ENCODE measurements at regions not wholly inside any gene's neighbourhood (a gene's known extent, or its start where the extent isn't known, plus 50 kb on each side); places are given as distances from the start of the nearest gene placed in this dataset.

GRCh38 chr6:148212366-148212765 is 130.3 kb upstream of the SASH1 start:
- Histone ChIP-seq H3K27me3 (peaks cover 28% of the 10 kb centered on the region), H3K36me3 (no peaks in the 10 kb centered on the region), H3K9me3 (no peaks in the 10 kb centered on the region), H3K27ac (no peak overlapping the region), H3K4me3 (ENCODE audit: low read depth in 1 of 2, low read length in 1 of 2) (no peak overlapping the region), H3K4me1 (ENCODE audit: control insufficient read depth in 1 of 2, insufficient read depth in 1 of 2, low read depth in 1 of 2, low read length in 1 of 2) (no peaks in the 10 kb centered on the region)
- no peak for TF ChIP-seq CTCF (IDR thresholded peaks at IDR 0.05)

GRCh38 chr6:148213366-148213765 is 129.3 kb upstream of the SASH1 start:
- Histone ChIP-seq H3K27ac (no peak overlapping the region), H3K36me3 (no peaks in the 10 kb centered on the region), H3K4me3 (ENCODE audit: low read depth in 1 of 2, low read length in 1 of 2) (no peak overlapping the region), H3K27me3 (peaks cover 21% of the 10 kb centered on the region), H3K9me3 (no peaks in the 10 kb centered on the region), H3K4me1 (ENCODE audit: control insufficient read depth in 1 of 2, insufficient read depth in 1 of 2, low read depth in 1 of 2, low read length in 1 of 2) (no peaks in the 10 kb centered on the region)
- no peak for TF ChIP-seq CTCF (IDR thresholded peaks at IDR 0.05)

GRCh38 chr6:148214667-148215066 is 128.0 kb upstream of the SASH1 start:
- H3K4me1 ChIP-seq (ENCODE audit: control insufficient read depth in 1 of 2, insufficient read depth in 1 of 2, low read depth in 1 of 2, low read length in 1 of 2) = no peaks in the 10 kb centered on the region
- TF ChIP-seq CTCF (IDR thresholded peaks at IDR 0.05) = no peak
- no peak overlapping the region for H3K27ac ChIP-seq
- no peaks in the 10 kb centered on the region for H3K9me3 ChIP-seq
- no peak overlapping the region for H3K4me3 ChIP-seq (ENCODE audit: low read depth in 1 of 2, low read length in 1 of 2)
- peaks cover 10% of the 10 kb centered on the region for H3K27me3 ChIP-seq
- no peaks in the 10 kb centered on the region for H3K36me3 ChIP-seq

DNA sequence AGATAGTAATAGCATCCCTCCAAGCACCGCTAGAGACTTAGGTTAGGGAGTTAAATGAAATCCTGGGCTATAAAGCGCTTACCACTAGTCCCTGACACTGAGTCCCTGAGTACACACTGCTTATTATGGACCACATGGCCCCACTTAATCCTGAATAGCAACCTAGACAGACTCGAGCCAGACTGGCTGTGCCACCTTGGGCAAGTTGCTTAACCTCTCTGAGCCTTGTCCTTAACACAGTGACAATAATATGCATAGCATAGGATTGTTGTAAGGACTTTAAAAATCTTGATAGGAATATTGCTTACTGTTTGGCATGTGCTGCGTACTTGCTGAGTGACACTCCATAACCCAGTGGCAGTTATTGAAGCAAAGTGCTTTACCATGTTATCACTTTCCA is 125.6 kb upstream of the SASH1 start:
- Histone ChIP-seq H3K27ac (no peak overlapping the region), H3K9me3 (no peaks in the 10 kb centered on the region), H3K4me1 (ENCODE audit: control insufficient read depth in 1 of 2, insufficient read depth in 1 of 2, low read depth in 1 of 2, low read length in 1 of 2) (no peaks in the 10 kb centered on the region), H3K36me3 (no peaks in the 10 kb centered on the region), H3K4me3 (ENCODE audit: low read depth in 1 of 2, low read length in 1 of 2) (no peak overlapping the region), H3K27me3 (peaks cover 28% of the 10 kb centered on the region)
- TF ChIP-seq CTCF (IDR thresholded peaks at IDR 0.05) = no peak

DNA sequence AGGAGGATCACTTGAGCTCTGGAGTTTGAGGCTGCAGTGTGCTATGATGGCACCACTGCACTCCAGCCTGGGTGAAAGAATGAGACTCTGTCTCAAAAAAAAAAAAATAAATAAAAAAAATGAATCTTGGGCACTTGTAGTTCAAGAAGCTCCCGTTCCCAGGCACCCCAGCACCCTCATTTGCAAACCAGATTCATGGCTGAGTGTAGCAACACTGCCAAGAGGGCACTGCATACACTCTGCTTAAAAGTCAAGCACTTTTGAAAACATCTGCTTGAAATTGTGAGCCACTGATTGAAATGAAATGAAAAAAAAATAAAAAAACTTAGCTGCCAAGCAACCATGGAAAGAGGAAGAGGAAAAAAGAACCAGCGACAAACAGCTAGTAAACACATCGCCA is 124.7 kb upstream of the SASH1 start:
- Histone ChIP-seq H3K4me1 (ENCODE audit: control insufficient read depth in 1 of 2, insufficient read depth in 1 of 2, low read depth in 1 of 2, low read length in 1 of 2) (no peaks in the 10 kb centered on the region), H3K9me3 (no peaks in the 10 kb centered on the region), H3K4me3 (ENCODE audit: low read depth in 1 of 2, low read length in 1 of 2) (no peak overlapping the region), H3K27ac (no peak overlapping the region), H3K36me3 (no peaks in the 10 kb centered on the region), H3K27me3 (peaks cover 24% of the 10 kb centered on the region)
- TF ChIP-seq CTCF (IDR thresholded peaks at IDR 0.05) = no peak

Data from neutrophil (primary cell).